ENCODE measurements at regions not wholly inside any gene's neighbourhood (a gene's known extent, or its start where the extent isn't known, plus 50 kb on each side); places are given as distances from the start of the nearest gene placed in this dataset.

- H3K27ac ChIP-seq (ENCODE audit: low read depth in 1 of 2, low read length in 1 of 2): no peak overlapping the region
- H3K4me3 ChIP-seq: no peak overlapping the region
- no peaks in the 10 kb centered on the region for H3K36me3 ChIP-seq (ENCODE audit: control insufficient read depth in 4 of 4, insufficient read depth in 4 of 4, low read length in 4 of 4)
- H3K4me1 ChIP-seq (ENCODE audit: control insufficient read depth in 5 of 5, insufficient read depth in 5 of 5, low read length in 5 of 5): no peaks in the 10 kb centered on the region
- DNase-seq (peak in 2 of 3 donors; percentile 29 to 55), ATAC-seq (ENCODE audit: insufficient read depth, low FRiP score) (no peak)
- H3K9me3 ChIP-seq (ENCODE audit: control insufficient read depth in 4 of 4, insufficient read depth in 3 of 4, low read length in 3 of 4): peaks cover 0 to 5% (median 3%) of the 10 kb centered on the region in 4 donors
- no peak overlapping the region for H3K9ac ChIP-seq (ENCODE audit: insufficient read depth in 1 of 2, low read length in 2 of 2)
- H3K27me3 ChIP-seq (ENCODE audit: control insufficient read depth in 3 of 3, insufficient read depth in 3 of 3, low read length in 2 of 3): no peaks in the 10 kb centered on the region
- TF ChIP-seq CTCF (IDR thresholded peaks at IDR 0.05; ENCODE audit: control extremely low read depth, extremely low read depth): no peak
Measured at GRCh38 chr21:38881131-38881530, 75.4 kb downstream of the ETS2 start.

GRCh38 chr21:38880577-38880966 lies 74.8 kb downstream of the ETS2 start:
- WGBS, 2 donors: 93% methylated on average over 6 of the region's 6 CpGs
- H3K36me3 ChIP-seq (ENCODE audit: control insufficient read depth in 4 of 4, insufficient read depth in 4 of 4, low read length in 4 of 4): no peaks in the 10 kb centered on the region
- no peak for ATAC-seq (ENCODE audit: insufficient read depth, low FRiP score)
- no peak for TF ChIP-seq CTCF (IDR thresholded peaks at IDR 0.05; ENCODE audit: control extremely low read depth, extremely low read depth)
- H3K27ac ChIP-seq (ENCODE audit: low read depth in 1 of 2, low read length in 1 of 2): no peak overlapping the region
- DNase-seq: no peak
- H3K9ac ChIP-seq (ENCODE audit: insufficient read depth in 1 of 2, low read length in 2 of 2): no peak overlapping the region
- no peak overlapping the region for H3K4me3 ChIP-seq
- peaks cover 0 to 5% (median 3%) of the 10 kb centered on the region in 4 donors for H3K9me3 ChIP-seq (ENCODE audit: control insufficient read depth in 4 of 4, insufficient read depth in 3 of 4, low read length in 3 of 4)
- no peaks in the 10 kb centered on the region for H3K4me1 ChIP-seq (ENCODE audit: control insufficient read depth in 5 of 5, insufficient read depth in 5 of 5, low read length in 5 of 5)
- H3K27me3 ChIP-seq (ENCODE audit: control insufficient read depth in 3 of 3, insufficient read depth in 3 of 3, low read length in 2 of 3): no peaks in the 10 kb centered on the region

GRCh38 chr21:38879912-38880576 lies 74.3 kb downstream of the ETS2 start:
- Histone ChIP-seq H3K27ac (ENCODE audit: low read depth in 1 of 2, low read length in 1 of 2) (no peak overlapping the region), H3K9me3 (ENCODE audit: control insufficient read depth in 4 of 4, insufficient read depth in 3 of 4, low read length in 3 of 4) (peaks cover 0 to 5% (median 3%) of the 10 kb centered on the region in 4 donors), H3K36me3 (ENCODE audit: control insufficient read depth in 4 of 4, insufficient read depth in 4 of 4, low read length in 4 of 4) (no peaks in the 10 kb centered on the region), H3K4me3 (no peak overlapping the region), H3K9ac (ENCODE audit: insufficient read depth in 1 of 2, low read length in 2 of 2) (no peak overlapping the region), H3K27me3 (ENCODE audit: control insufficient read depth in 3 of 3, insufficient read depth in 3 of 3, low read length in 2 of 3) (no peaks in the 10 kb centered on the region), H3K4me1 (ENCODE audit: control insufficient read depth in 5 of 5, insufficient read depth in 5 of 5, low read length in 5 of 5) (peaks cover 0 to 2% (median 0%) of the 10 kb centered on the region in 5 donors)
- DNase-seq (no peak), ATAC-seq (ENCODE audit: insufficient read depth, low FRiP score) (no peak)
- 76 to 86% methylated on average over 4 of the region's 4 CpGs for WGBS, 2 donors
- TF ChIP-seq CTCF (IDR thresholded peaks at IDR 0.05; ENCODE audit: control extremely low read depth, extremely low read depth): no peak

Data from lung (tissue), 11 donors.